Testis (tissue), 2 donors: ENCODE measurements at regions not wholly inside any gene's neighbourhood (a gene's known extent, or its start where the extent isn't known, plus 50 kb on each side); places are given as distances from the start of the nearest gene placed in this dataset.

ENCODE experiments used
- CTCF ChIP-seq, 3 experiments: fragments of 450-650 bp in 2 of 3; fragments of 200-600 bp in 1 of 3; sonication (generic) in 1 of 3; IDR thresholded peaks; one replicate each; pipeline ENCODE4 v1.5.1; 2016 to 2019; ENCODE audit warnings: antibody characterized with exemption in 3 of 3, mild to moderate bottlenecking in 2 of 3, moderate library complexity in 1 of 3
- POLR2A ChIP-seq: fragments of 450-650 bp; IDR thresholded peaks from one replicate; pipeline ENCODE4 v1.6.1; 2017; ENCODE audit warnings: antibody characterized with exemption, mild to moderate bottlenecking, moderate library complexity

GRCh38 chr12:58365087-58365390, 423.7 kb downstream of the ATP23 start:
- TF ChIP-seq CTCF (IDR thresholded peaks at IDR 0.05) (no peak), POLR2A (no peak)
